ENCODE measurements at regions not wholly inside any gene's neighbourhood (a gene's known extent, or its start where the extent isn't known, plus 50 kb on each side); places are given as distances from the start of the nearest gene placed in this dataset.

- no peak for DNase-seq
These were observed 203.9 kb upstream of the GPR26 start for GRCh38 chr10:123462246-123462645.

- DNase-seq, result no peak
These were observed 203.4 kb upstream of the GPR26 start for GRCh38 chr10:123462756-123463155.

GRCh38 chr10:123463181-123463580, 203.0 kb upstream of the GPR26 start:
- no peak for DNase-seq

- no peak for DNase-seq
These were observed 202.5 kb upstream of the GPR26 start for GRCh38 chr10:123463698-123464097.

GRCh38 chr10:123464430-123465323, 201.5 kb upstream of the GPR26 start:
- DNase-seq, result no peak

GRCh38 chr10:123470336-123470921, 195.7 kb upstream of the GPR26 start:
- no peak for DNase-seq

- DNase-seq, result no peak
These were observed 194.3 kb upstream of the GPR26 start for GRCh38 chr10:123471811-123472210.

- DNase-seq, result no peak
These were observed 193.5 kb upstream of the GPR26 start for GRCh38 chr10:123472606-123473005.

GRCh38 chr10:123474700-123475099, 191.5 kb upstream of the GPR26 start:
- no peak for DNase-seq

- DNase-seq, result no peak
These were observed 190.7 kb upstream of the GPR26 start for GRCh38 chr10:123475466-123475865.

GRCh38 chr10:123478116-123478515, 188.0 kb upstream of the GPR26 start:
- no peak for DNase-seq

GRCh38 chr10:123479640-123480039, 186.5 kb upstream of the GPR26 start:
- DNase-seq, result no peak

GRCh38 chr10:123480344-123480743, 185.8 kb upstream of the GPR26 start:
- DNase-seq, result no peak

- no peak for DNase-seq
These were observed 185.3 kb upstream of the GPR26 start for GRCh38 chr10:123480845-123481244.

GRCh38 chr10:123484722-123485121, 181.4 kb upstream of the GPR26 start:
- no peak for DNase-seq

- DNase-seq, result no peak
These were observed 180.7 kb upstream of the GPR26 start for GRCh38 chr10:123485341-123485960.

GRCh38 chr10:123488436-123488835, 177.7 kb upstream of the GPR26 start:
- no peak for DNase-seq

GRCh38 chr10:123491364-123491763, 174.8 kb upstream of the GPR26 start:
- DNase-seq, result no peak

GRCh38 chr10:123492016-123492415, 174.1 kb upstream of the GPR26 start:
- DNase-seq, result no peak

GRCh38 chr10:123494301-123494808, 171.8 kb upstream of the GPR26 start:
- DNase-seq, result no peak

- no peak for DNase-seq
These were observed 169.8 kb upstream of the GPR26 start for GRCh38 chr10:123496375-123496774.

GRCh38 chr10:123496996-123497660, 169.0 kb upstream of the GPR26 start:
- no peak for DNase-seq

- no peak for DNase-seq
These were observed 166.0 kb upstream of the GPR26 start for GRCh38 chr10:123500110-123500509.

Data from activated naive CD4-positive, alpha-beta T cell (primary cell).